ENCODE measurements at regions not wholly inside any gene's neighbourhood (a gene's known extent, or its start where the extent isn't known, plus 50 kb on each side); places are given as distances from the start of the nearest gene placed in this dataset. TPM values are rescaled to one million over a fixed set of nuclear protein-coding genes. Genes with fewer than 3 reads are reported as not detected.

DNA sequence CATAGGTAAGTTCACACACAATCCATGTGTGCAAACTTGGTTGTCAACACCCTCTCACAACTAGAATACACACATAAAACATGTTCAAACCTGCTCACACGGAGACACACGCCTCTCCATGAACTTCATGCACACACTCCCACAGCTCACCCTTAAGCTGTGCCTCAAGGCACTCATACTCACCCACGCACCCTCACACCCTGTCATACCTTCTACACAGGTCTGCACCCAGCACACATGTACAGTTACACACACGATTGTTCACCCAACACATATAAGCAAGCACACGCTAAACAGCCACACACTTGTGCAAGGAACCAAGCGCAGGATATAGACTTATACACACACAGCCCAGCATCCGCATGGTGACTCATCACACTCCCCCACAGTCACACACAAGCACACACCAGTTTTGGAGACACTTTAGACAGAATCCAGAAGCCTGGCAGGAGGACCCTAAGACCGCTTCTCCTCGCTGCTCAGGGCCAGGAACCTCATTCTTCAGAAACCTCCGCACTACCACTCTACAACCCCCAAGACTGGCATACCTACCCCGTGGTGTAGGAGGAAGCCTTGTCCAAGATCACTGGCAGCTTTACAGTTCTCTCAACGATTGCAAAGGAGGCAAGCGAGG is 58.7 kb upstream of the ZC3H12A start:
- Histone ChIP-seq H3K4me1 (no peaks in the 10 kb centered on the region), H3K27me3 (ENCODE audit: low read depth) (peaks cover 6% of the 10 kb centered on the region), H3K27ac (no peak overlapping the region), H3K4me3 (no peak overlapping the region), H3K36me3 (no peaks in the 10 kb centered on the region), H3K9me3 (no peaks in the 10 kb centered on the region)
- intact Hi-C loops (cut with DNase I): no loop called here
- TF ChIP-seq, protein P1, sequence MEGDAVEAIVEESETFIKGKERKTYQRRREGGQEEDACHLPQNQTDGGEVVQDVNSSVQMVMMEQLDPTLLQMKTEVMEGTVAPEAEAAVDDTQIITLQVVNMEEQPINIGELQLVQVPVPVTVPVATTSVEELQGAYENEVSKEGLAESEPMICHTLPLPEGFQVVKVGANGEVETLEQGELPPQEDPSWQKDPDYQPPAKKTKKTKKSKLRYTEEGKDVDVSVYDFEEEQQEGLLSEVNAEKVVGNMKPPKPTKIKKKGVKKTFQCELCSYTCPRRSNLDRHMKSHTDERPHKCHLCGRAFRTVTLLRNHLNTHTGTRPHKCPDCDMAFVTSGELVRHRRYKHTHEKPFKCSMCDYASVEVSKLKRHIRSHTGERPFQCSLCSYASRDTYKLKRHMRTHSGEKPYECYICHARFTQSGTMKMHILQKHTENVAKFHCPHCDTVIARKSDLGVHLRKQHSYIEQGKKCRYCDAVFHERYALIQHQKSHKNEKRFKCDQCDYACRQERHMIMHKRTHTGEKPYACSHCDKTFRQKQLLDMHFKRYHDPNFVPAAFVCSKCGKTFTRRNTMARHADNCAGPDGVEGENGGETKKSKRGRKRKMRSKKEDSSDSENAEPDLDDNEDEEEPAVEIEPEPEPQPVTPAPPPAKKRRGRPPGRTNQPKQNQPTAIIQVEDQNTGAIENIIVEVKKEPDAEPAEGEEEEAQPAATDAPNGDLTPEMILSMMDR (IDR thresholded peaks at IDR 0.05): no peak
- no peak for DNase-seq
- ATAC-seq: no peak

DNA sequence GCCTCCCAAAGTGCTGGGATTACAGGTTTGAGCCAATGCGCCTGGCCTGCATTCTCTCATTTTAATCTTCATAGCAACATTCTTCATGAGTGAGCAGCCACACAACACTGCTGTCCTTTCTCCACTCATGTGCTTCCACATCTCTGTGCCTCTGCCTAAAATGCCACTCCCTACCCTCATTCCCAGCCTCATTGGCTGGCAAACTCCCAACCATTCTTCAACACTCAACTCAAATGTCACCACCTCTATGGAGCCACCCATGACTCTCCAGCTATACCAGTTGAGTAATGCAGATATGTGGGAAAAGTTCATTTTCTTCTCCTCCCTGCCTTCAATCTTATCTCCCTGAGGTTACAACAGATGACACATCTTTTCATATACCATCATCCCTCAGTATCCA is 53.9 kb upstream of the ZC3H12A start:
- H3K36me3 ChIP-seq: no peaks in the 10 kb centered on the region
- TF ChIP-seq, protein P1 (IDR thresholded peaks at IDR 0.05): no peak
- H3K4me3 ChIP-seq: no peak overlapping the region
- no peak for DNase-seq
- intact Hi-C loops (cut with DNase I): no loop called here
- H3K27me3 ChIP-seq (ENCODE audit: low read depth): no peaks in the 10 kb centered on the region
- H3K27ac ChIP-seq: no peak overlapping the region
- ATAC-seq: no peak
- H3K4me1 ChIP-seq: no peaks in the 10 kb centered on the region
- H3K9me3 ChIP-seq: no peaks in the 10 kb centered on the region

DNA sequence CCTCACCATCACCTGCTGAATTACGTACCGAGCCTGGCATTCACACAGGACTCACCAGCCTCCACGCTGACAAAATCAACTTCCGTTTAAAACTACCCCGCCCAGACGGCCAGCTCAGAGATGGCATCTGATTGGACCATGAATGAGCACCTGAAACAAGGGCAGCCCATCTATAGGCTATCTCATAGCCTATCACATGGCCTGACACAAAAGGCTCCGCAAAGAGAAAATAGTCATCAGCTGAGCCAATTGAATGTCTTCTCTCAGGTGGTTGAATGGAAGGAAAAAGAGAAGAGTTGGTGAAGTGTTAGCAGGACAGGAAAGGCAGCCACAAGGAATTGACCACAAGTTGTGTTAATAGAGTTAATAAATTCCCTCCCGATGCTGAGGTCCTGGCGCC is 50.6 kb upstream of the ZC3H12A start:
- Histone ChIP-seq H3K27me3 (ENCODE audit: low read depth) (no peaks in the 10 kb centered on the region), H3K36me3 (no peaks in the 10 kb centered on the region), H3K4me1 (no peaks in the 10 kb centered on the region), H3K4me3 (no peak overlapping the region), H3K9me3 (no peaks in the 10 kb centered on the region), H3K27ac (no peak overlapping the region)
- ATAC-seq (no peak), DNase-seq (no peak)
- TF ChIP-seq, protein P1 (IDR thresholded peaks at IDR 0.05): no peak
- intact Hi-C loops (cut with DNase I): no loop called here

DNA sequence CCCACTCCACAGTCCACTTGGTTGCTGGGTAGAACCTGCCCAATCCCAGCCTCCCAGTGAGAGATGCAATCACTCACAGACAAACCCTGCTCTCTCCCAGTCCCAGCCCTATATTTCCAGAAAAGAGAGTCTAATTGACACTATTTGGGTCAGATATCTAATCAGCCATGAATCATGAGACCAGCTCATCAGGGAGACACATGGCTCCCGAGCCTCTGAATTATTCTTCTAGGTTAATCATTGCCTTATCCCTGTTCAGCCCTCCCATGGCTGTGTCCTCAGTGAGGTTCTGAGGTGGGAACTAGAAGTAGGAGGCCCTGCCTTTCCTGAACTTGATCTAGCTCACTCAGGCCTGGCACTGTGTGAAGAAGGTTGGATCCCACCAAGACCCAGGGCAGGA is 49.9 kb upstream of the ZC3H12A start:
- TF ChIP-seq, protein P1 (IDR thresholded peaks at IDR 0.05): no peak
- H3K27ac ChIP-seq: no peak overlapping the region
- no peaks in the 10 kb centered on the region for H3K27me3 ChIP-seq (ENCODE audit: low read depth)
- H3K4me1 ChIP-seq: no peaks in the 10 kb centered on the region
- no peak for DNase-seq
- H3K9me3 ChIP-seq: no peaks in the 10 kb centered on the region
- H3K36me3 ChIP-seq: no peaks in the 10 kb centered on the region
- intact Hi-C loops (cut with DNase I): no loop called here
- no peak overlapping the region for H3K4me3 ChIP-seq
- no peak for ATAC-seq

Small RNA genes lying in the stretch of these regions (microRNA-seq; reads per million reads assigned to microRNA genes)
- gene MIR4255 (ENCODE audit: borderline number of aligned reads): not detected

All from lower lobe of right lung (tissue), 2 donors.